GM13977 (cell line): ENCODE measurements at regions not wholly inside any gene's neighbourhood (a gene's known extent, or its start where the extent isn't known, plus 50 kb on each side); places are given as distances from the start of the nearest gene placed in this dataset.
"Not testable (repeated sequence)": the region's sequence is repeated elsewhere in the genome, so short reads cannot be mapped to it uniquely, and the experiment has no call there.

Experiments used
- DNase-seq: peaks from one replicate; pipeline ENCODE4 v3.0.0; 2012; ENCODE audit warnings: low spot score
- in situ Hi-C: fragments of 300-500 bp; cut with MboI; formaldehyde crosslinking; loops from one replicate; pipeline ENCODE4 v1.12.0; 2022; ENCODE audit warnings: low sequenced_read_pairs, low pct_unique_long_range_greater_than_20kb, mixed read lengths, inconsistent platforms; ENCODE audit not compliant: unreplicated experiment
- TF ChIP-seq, protein P1 (sequence below): IDR thresholded peaks from 2 replicates; pipeline ENCODE4 v1.5.1; 2012; ENCODE audit warnings: mild to moderate bottlenecking, control low read depth; ENCODE audit not compliant: insufficient read depth; ENCODE audit errors: extremely low read depth, missing control alignments

DNA sequence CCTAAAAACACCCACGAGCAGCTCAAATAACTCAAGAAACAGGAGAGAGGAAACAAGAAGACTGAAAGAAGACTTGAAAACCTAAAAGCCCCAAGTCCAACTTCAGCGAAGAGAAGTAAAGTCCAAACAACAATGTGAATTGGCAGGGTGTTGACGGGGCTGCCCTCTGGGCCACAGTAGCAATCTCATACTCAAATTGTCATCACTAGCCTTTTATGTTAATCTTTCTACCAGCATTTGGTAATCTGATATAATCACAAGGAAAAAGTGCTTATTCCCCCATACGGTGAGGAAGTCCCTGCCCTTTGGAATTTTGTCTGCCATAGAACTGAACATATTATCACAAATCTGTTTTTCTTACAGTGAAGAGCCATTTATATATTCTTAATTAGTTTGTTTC is 51.5 kb upstream of the IFNE start:
- TF ChIP-seq, protein P1, sequence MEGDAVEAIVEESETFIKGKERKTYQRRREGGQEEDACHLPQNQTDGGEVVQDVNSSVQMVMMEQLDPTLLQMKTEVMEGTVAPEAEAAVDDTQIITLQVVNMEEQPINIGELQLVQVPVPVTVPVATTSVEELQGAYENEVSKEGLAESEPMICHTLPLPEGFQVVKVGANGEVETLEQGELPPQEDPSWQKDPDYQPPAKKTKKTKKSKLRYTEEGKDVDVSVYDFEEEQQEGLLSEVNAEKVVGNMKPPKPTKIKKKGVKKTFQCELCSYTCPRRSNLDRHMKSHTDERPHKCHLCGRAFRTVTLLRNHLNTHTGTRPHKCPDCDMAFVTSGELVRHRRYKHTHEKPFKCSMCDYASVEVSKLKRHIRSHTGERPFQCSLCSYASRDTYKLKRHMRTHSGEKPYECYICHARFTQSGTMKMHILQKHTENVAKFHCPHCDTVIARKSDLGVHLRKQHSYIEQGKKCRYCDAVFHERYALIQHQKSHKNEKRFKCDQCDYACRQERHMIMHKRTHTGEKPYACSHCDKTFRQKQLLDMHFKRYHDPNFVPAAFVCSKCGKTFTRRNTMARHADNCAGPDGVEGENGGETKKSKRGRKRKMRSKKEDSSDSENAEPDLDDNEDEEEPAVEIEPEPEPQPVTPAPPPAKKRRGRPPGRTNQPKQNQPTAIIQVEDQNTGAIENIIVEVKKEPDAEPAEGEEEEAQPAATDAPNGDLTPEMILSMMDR, result no peak
- no peak for DNase-seq
- in situ Hi-C loops, result no loop called here

DNA sequence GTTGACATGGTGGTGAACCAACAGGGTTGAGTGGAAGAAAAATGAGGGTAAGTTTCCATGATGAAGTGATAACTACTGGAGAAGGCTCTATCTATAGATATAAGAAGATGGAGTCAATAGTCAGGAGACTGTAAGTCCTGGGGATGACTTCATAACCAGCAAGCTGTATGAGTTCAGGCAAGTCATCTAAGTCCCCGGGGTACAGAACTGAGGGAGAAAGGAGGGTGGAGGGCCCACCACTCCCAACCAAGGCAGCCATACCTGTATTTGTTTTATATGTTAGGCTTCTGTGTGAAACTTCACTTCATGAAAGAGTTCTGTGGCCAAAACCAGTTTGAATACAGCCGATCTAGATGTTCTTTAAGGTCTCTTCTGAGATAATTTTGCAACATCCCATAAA is 53.3 kb upstream of the IFNE start:
- DNase-seq, result no peak
- TF ChIP-seq, protein P1, result no peak
- in situ Hi-C loops, result no loop called here

DNA sequence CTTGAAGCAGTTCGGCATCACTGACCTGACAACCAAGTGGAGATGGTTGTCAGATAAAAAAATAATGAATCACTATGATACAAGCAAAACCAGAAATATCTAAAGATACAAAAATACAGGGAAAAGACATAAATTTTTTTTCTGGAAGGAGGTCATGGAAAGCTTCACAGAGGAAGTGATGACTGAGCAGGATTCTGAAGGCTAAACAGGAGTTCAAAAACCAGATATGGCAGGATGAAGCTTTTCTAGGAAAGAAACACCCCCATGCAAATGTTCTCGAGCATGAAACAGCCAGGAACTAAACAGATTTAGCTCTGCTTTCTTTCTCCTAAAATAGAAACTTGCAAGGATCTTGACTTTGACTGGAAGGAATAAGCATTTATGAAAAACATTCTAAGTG is 60.7 kb upstream of the IFNE start:
- TF ChIP-seq, protein P1, result no peak
- DNase-seq, result no peak
- in situ Hi-C loops, result no loop called here

DNA sequence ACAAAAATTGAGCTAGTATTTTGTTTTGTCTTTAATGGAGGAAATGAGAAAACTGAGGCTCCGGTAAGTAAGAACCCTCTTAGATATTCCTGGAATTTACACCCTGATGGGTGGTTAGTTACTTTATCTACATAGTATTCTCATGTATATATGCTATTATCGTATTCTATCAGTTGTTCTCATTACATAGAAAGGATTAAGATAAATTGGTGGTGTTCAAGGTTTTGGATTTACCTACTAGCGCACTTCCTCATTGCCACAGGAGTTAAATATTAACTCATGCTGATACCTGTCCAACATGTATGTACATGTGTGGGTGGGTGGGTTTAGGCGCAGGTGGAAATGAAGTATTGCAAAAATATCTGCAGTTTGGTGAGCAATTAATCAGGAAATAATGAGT is 61.1 kb upstream of the IFNE start:
- no peak for DNase-seq
- TF ChIP-seq, protein P1, result no peak
- in situ Hi-C loops, result no loop called here

DNA sequence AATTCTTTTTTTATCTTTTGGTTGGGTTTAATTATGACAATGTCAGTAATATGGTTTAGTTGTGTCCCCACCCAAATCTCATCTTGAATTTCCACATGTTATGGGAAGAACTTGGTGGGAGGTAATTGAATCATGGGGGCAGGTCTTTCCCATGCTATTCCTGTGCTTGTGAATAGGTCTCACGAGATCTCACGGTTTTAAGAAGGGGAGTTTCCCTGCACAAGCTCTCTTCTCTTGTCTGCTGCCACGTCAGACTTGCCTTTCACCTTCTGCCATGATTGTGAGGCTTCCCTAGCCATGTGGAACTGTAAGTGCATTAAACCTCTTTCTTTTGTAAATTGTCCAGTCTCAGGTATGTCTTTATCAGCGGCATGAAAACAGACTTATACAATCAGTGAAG is 61.7 kb upstream of the IFNE start:
- in situ Hi-C loops, DNase-seq: not testable (repeated sequence)

DNA sequence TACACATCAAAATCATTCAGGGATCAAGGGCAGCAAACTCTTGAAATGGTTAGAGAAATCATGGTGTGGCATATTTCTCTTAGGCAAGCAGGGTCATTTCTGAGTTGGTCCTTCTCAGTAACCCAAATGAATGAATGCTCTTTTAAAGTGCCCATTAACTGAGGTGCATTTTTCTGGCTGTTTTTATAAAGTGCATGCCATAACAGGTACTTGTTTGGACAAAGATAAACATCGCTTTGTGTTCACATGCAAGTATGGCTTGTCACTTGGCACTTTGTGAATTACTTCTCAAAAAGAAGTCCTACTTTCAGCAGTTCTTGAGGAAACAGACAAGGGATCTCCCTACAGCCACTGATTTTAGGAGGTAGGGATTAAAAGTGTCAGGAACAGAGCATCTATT is 64.8 kb upstream of the IFNE start:
- in situ Hi-C loops, result no loop called here
- no peak for DNase-seq
- TF ChIP-seq, protein P1, result no peak

DNA sequence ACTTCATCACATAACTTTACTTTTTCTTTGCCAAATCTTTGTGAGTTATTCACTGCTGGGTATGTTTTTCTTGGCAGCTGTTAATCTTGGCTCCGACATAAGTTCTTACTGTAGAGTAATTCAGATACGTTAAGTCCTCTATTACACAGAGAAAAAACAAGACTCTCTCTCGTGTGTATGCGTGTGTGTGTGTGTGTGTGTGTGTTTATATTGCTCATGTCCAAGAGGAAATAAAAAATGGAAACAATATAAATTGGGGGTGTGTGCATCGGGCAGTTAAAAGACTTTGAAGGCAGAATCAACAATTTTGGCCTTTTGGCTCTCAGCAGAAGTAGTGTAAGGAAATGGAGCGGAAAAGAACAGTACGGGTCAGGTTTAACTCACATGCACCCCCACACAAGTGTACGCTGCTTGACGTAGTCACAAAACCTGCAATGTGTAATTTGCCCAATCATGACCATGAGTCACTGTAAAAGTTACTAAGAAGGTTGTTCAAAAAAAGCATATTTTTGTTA is 67.2 kb upstream of the IFNE start:
- in situ Hi-C loops, result no loop called here
- DNase-seq, result no peak
- TF ChIP-seq, protein P1, result no peak
